DMS 273 treated with DMSO at 0.1 percent for 48 hours (cell line): ENCODE measurements at regions not wholly inside any gene's neighbourhood (a gene's known extent, or its start where the extent isn't known, plus 50 kb on each side); places are given as distances from the start of the nearest gene placed in this dataset.

ENCODE experiments used
- DNase-seq: peaks from one replicate; lab custom pipeline; 2025; lab: John Stamatoyannopoulos, UW

DNA sequence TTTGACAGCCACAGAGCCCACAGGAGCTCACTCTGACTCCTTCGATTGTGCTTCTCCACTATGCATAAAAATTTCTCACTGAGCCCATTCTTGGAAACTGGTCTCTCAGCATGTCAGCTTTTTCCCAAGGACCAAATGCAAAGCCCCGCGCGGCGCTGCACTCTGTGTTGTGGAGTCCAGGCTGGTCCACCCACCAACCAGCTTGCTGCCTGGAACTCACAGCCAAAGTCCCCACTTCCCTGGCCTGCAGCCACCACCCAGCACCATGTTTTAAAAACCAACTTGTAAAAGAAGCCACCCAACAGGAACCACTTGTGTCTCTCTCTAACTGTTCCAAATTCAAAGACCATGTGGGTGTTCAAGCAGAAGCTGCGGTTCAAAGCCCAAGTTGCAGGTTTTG is 124.4 kb downstream of the SPATA19 start:
- no peak for DNase-seq

GRCh38 chr11:133719532-133720235 is 125.6 kb downstream of the SPATA19 start:
- DNase-seq: no peak

GRCh38 chr11:133718831-133719230 is 126.5 kb downstream of the SPATA19 start:
- DNase-seq: no peak

GRCh38 chr11:133718238-133718637 is 127.1 kb downstream of the SPATA19 start:
- DNase-seq: no peak

DNA sequence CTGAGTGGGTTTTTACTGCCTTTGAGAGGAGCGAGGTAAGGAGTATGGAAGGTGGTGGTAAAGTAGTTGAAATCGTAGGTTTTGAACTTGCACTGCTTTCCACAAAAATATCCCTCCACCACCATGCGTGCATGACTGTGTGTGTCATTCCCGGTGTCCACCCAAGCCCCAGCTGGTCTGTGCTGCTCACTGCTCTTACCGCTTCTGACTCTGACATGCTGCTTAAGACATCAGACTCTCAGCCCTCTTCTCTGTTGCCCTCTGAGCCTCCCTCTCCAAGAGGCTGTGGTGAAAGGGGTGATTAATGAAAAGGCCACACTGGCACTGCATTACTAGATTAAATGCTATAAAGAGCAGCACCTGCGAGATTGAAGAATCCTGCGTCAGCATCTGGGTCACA is 128.7 kb downstream of the SPATA19 start:
- no peak for DNase-seq

GRCh38 chr11:133715602-133716001 is 129.7 kb downstream of the SPATA19 start:
- DNase-seq: no peak

GRCh38 chr11:133714471-133715375 is 130.6 kb downstream of the SPATA19 start:
- DNase-seq: no peak

DNA sequence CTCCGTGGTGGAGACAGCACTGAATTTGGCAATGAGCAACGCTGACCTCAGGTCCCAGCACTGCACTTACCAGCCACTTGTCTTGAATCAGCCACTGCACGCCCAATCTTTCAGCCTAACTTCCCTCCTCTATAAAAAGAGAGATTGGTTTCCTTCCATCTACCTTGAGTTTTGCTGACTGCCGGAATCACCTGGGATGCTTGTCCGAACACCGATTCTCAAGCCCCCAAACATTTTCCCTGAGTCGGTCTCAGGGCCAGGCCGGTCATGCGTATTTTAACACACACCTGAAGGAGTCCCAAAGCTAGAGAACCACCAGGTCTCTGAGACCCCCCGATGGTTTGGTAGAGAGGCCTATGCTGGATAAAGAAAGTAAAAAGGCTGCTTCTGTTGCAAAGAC is 131.5 kb downstream of the SPATA19 start:
- DNase-seq: no peak

- DNase-seq: no peak
Observed at GRCh38 chr11:133713406-133713805, 131.9 kb downstream of the SPATA19 start.

DNA sequence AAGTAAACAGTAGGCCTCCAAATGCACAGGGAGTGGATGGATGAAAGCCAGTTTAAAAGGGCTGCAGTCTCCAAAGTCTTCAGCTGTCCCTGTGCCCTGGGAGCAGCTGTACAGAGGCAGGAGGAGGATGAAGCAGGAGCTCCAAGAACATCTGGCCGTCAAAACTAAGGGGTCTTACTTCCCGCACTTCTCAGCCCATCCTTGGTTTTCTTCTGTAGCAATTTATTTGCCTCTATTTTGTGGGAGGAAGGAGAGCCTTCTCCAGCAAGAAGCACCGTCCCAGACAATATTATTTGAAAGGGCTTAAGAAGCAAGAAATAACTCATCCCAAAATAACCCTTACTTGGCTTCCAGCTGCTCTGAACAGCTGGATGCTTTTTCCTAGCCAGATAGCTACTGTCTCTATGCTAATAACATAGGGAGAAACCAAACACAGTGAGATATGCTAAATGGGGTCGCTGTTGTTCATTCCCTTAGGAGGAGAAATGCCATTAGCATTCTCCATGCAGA is 133.2 kb downstream of the SPATA19 start:
- no peak for DNase-seq

GRCh38 chr11:133711545-133711944 is 133.8 kb downstream of the SPATA19 start:
- no peak for DNase-seq

DNA sequence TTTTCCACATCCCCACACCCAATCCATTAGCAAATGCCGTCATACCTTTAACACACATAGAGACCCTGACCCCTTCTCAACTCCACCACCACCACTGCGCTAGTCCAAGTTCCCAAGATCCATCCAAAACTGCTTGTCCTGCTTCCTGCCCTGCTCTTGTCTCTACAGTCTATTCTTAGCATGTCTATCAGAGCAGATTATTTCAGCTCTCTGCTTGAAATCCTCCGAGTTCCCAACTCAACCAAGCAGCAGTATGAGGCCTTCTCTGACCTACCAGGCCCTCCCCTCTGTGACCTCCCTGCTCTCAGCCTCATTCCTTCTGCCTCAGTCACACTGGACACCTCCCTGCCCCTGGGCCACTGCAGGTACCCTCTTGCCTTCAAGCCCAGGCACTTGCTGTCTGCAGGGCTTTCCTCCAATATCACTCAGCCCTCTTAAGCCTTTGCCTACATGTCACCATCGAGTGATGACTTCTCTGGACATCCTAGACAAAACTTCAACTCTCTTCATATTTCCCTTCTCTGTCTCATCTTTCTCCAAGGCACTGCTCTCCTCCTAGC is 134.6 kb downstream of the SPATA19 start:
- no peak for DNase-seq

GRCh38 chr11:133710241-133710640 is 135.1 kb downstream of the SPATA19 start:
- no peak for DNase-seq

DNA sequence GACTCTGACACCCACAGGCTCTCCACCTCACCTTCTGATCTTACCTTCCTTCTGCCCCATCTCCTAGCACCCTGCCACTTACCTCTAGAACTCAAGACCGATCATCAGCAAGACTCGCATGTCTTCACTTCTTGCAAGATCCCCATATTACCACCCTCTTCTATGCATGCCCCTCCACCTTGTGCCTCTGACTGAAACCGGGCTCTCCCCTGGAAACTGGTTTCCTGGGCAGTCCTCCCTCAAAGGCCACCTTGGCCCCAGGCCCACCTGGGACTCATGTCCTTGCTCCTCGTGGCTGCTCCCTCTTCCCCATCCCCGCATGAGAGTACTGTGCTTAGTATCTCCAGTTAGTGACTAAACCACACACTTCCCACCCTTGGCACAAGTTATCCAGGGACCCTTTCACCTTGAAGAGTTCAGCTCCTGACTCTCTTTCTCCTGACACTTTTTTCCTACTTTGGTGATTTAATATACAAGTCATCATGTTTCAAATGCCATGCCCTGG is 136.7 kb downstream of the SPATA19 start:
- DNase-seq: no peak

DNA sequence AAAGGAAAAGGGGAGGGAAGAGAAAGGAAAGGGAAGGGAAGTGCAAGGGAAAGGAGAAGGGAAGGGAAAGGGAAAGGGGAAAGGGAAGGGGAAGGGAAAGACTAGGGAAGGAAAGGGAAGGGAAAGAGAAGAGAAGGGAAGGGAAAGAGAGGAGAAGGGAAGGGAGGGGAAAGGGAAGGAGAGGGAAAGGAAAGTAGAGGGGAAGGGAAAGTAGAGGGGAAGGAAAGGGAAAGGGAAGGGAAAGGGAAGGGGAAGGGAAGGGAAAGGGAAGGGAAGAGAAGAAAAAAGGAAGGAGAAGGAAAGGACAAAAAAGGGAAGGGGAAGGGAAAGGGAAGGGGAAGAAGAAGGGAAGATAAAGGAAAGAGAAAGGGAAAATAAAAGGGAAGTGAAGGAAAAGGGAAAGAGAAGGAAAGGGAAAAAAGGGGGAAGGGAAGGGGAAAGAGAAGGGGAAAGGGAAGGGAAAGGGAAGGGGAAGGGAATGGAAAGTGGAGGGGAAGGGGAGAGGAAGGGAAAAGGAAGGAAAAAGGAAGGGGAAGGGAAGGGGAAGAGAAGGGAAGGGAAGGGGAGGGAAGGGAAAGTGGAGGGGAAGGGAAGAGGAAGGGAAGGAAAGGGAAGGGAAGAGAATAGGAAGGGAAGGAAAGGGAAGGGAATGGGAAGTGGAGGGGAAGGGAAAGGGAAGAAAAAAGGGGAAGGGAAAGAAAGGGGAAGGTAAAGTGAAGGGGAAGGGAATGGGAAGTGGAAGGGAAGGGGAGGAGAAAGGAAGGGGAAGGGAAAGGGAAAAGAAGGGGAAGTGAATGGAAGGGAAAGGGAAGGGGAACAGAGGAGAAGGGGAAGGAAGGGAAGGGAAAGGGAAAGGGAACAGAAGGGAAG is 138.2 kb downstream of the SPATA19 start:
- no peak for DNase-seq

DNA sequence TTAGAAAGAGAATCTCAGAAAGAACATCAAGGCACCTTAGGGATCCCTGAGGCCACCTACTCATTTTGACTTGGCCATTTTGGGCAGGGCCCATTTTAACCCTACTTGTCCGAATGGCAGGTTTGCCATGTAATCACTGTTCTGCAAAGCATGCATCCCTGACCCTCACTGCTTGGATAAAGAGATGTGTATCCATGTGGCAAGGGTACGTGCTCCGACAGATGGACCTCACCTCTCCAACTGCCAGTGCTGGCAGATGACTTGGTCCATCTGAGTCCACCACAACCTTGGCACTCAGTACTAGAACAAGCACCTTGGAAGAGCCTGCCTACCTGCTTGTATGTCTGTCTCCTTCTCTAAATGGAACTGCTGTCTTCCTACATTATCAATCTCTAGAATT is 139.4 kb downstream of the SPATA19 start:
- DNase-seq: no peak

GRCh38 chr11:133705074-133705648 is 140.2 kb downstream of the SPATA19 start:
- DNase-seq: no peak

DNA sequence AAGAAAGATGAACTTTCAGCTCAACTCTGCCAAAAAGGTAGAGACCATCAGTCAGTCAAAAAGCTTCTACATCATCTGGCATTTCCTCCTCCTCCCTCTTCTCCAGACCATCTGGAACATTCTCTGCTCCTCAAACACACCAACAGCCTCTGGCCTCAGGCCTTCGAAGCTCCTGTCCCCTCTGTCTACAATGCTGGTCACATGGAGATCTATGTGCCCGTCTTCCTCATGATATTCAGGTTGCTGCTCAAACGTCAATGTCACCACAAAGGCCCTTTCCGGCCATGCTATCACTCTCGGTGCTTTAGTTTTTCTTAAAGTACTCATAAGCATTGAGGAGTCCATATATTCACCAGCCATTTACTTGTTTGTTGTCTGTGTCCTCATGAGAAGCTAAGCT is 146.2 kb downstream of the SPATA19 start:
- no peak for DNase-seq

DNA sequence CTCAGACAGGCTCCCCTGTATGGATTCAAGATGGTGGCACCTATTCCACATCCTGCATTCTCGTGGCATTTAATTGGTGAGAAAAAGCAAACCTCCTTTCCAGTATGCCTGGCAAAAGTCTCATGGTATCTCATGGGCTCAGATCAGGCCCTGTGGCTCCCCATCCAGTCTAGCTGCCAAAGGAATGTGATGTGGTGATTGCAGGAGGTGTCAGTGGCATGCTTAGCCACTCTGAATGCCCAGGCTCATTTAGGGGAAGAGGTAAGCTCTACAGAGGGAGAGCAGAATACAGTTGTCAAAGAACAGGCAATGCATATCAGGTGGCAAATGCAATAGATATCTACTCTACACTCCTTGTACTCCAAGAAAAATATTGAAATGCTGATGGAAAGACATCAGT is 146.7 kb downstream of the SPATA19 start:
- DNase-seq: no peak

DNA sequence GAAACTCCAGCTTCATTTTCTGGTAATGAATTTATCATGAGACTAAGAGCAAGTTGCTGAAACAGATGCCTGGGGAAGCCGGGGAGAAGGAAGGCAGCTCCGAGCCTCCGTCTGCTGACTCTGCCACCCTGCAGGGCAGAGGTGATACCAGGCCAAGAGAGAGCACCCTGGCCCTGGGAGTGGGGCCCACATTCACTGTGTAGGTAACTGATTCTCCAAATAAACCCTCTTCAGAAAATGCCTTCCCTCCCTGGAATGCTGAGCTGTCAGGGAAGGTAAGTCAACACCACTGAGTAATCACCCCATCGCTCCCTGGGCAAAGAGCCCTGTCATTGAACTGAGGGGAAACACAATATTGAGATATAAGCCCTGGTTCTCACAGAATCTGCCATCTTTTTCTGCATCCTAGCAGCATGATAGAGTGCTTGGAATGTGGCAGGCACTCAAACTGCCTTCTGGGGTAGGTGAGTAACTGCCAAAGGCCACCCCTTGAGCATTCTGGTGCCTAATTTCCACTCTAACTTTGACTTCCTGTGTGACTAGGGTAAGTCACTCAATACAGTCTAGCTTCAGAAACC is 147.6 kb downstream of the SPATA19 start:
- DNase-seq: no peak

- DNase-seq: no peak
Observed at GRCh38 chr11:133697161-133697560, 148.2 kb downstream of the SPATA19 start.
